Ovary (tissue), 7 donors: ENCODE measurements at regions not wholly inside any gene's neighbourhood (a gene's known extent, or its start where the extent isn't known, plus 50 kb on each side); places are given as distances from the start of the nearest gene placed in this dataset.

ENCODE experiments used
- DNase-seq, 5 donors: peaks; one replicate each; pipeline ENCODE4 v3.0.0-alpha.2; 2019 to 2020
- H3K27ac ChIP-seq, 2 donors: fragments of 200-600 bp; one replicate each; pipeline versions ENCODE4 v1.5.1 to v1.8.0; 2019 to 2022
- H3K27me3 ChIP-seq: fragments of 200-600 bp; one replicate; pipeline ENCODE4 v1.8.0; 2022
- H3K36me3 ChIP-seq: fragments of 200-600 bp; sonication (generic); one replicate; pipeline ENCODE4 v1.5.1; 2019
- H3K4me1 ChIP-seq: one replicate; pipeline ENCODE4 v1.8.1; 2013; ENCODE audit warnings: mild to moderate bottlenecking, moderate library complexity; ENCODE audit not compliant: insufficient read depth
- H3K4me3 ChIP-seq: fragments of 200-600 bp; sonication (generic); one replicate; pipeline ENCODE4 v1.5.1; 2017
- H3K9me3 ChIP-seq, 2 donors: fragments of 200-600 bp in 1 of 2; sonication (generic) in 1 of 2; one replicate each; pipeline versions ENCODE4 v1.5.1 to v1.8.1; 2013 to 2019; ENCODE audit warnings: mild to moderate bottlenecking in 1 of 2, moderate library complexity in 1 of 2
- EP300 ChIP-seq: sonication (generic); formaldehyde crosslinking; IDR thresholded peaks from one replicate; pipeline ENCODE4 v1.6.1; 2017; ENCODE audit warnings: antibody characterized with exemption
- POLR2A ChIP-seq: fragments of 450-650 bp; IDR thresholded peaks from one replicate; pipeline ENCODE4 v1.6.1; 2017; ENCODE audit warnings: antibody characterized with exemption, mild to moderate bottlenecking, moderate library complexity
- WGBS, 3 donors: extraction: QIAGEN DNeasy Blood & Tissue Kit in 1 of 3; methylation state at CpG; one replicate each; pipeline versions ENCODE4 v1.1.5 to v1.1.7; 2013 to 2017; 5-methylcytosine and 5-hydroxymethylcytosine counted together
- intact Hi-C, 4 donors: fragments of 100-400 bp; cut with DNase I; formaldehyde crosslinking; loops; one replicate each; pipeline versions ENCODE4 v1.11.0 to v1.15.1; 2022 to 2023
- TF ChIP-seq, protein P1 (sequence below), 3 donors: fragments of 450-650 bp in 2 of 3; fragments of 200-600 bp in 1 of 3; IDR thresholded peaks; one replicate each; pipeline versions ENCODE4 v1.5.1 to v1.8.0; 2016 to 2022; ENCODE audit warnings: antibody characterized with exemption in 3 of 3, mild to moderate bottlenecking in 1 of 3
- donor health status: DM: no; HTN: no; CAD: no; lungs with moderate emphysema.
- donor health status: DM: no; HTN: no; CAD: no.
- donor health status: Bipolar disorder and iron deficiency.
- donor health status: DM: no; HTN: no; CAD: no.
- donor health status: DM: yes; HTN: yes; CAD: no.

DNA sequence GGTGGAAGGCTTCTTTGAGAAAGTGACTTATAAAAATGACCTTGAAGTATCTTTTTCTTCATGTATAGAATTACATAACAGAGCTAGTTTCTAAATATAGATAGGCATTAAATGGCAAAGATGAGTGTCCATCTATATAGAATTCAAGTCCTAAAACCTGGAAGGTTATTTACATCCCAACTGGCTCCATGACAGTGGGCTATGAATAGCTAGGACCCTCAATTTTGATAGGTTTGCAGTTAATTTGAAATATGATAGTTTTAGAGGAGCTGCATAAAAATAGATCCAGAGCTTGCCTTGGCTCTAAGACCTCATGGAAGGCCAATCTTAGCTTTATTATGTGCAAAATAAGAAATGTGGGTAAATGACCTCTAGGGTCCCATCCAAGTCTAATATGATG is 310.6 kb upstream of the CITED2 start:
- DNase-seq, result no peak
- intact Hi-C loops, result no loop called here
- Histone ChIP-seq H3K4me3 (no peak overlapping the region), H3K27ac (no peak overlapping the region), H3K27me3 (no peaks in the 10 kb centered on the region), H3K9me3 (no peaks in the 10 kb centered on the region), H3K36me3 (no peaks in the 10 kb centered on the region), H3K4me1 (no peaks in the 10 kb centered on the region)
- TF ChIP-seq POLR2A (no peak), EP300 (no peak)

DNA sequence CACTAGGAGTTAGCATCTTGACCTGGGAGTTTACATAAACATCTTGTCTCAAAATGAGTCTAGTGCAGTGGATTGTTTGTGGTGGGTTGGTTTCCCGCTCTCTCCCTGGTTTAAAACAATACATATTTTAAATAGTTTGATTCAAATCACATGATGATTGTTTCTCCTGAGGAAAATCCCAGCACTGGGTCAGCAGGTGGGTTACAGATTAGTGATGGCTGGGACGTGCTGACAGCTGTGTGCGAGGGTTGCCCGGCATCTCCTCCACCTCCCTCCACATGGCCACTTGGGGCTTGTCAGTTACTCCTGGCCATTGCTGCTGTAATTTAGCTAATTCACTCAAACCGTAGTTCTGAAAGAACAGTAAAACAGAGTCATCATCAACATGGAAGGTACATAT is 306.4 kb upstream of the CITED2 start:
- H3K27ac ChIP-seq, result no peak overlapping the region
- intact Hi-C loops, result no loop called here
- WGBS, 3 donors, result 81 to 90% (median 83%) methylated on average over 5 of the region's 5 CpGs
- no peak for DNase-seq
- H3K27me3 ChIP-seq, result no peaks in the 10 kb centered on the region
- TF ChIP-seq, protein P1, sequence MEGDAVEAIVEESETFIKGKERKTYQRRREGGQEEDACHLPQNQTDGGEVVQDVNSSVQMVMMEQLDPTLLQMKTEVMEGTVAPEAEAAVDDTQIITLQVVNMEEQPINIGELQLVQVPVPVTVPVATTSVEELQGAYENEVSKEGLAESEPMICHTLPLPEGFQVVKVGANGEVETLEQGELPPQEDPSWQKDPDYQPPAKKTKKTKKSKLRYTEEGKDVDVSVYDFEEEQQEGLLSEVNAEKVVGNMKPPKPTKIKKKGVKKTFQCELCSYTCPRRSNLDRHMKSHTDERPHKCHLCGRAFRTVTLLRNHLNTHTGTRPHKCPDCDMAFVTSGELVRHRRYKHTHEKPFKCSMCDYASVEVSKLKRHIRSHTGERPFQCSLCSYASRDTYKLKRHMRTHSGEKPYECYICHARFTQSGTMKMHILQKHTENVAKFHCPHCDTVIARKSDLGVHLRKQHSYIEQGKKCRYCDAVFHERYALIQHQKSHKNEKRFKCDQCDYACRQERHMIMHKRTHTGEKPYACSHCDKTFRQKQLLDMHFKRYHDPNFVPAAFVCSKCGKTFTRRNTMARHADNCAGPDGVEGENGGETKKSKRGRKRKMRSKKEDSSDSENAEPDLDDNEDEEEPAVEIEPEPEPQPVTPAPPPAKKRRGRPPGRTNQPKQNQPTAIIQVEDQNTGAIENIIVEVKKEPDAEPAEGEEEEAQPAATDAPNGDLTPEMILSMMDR (IDR thresholded peaks at IDR 0.05), result no peak
- TF ChIP-seq POLR2A, result no peak
- no peak for TF ChIP-seq EP300
- H3K4me1 ChIP-seq, result no peaks in the 10 kb centered on the region
- no peaks in the 10 kb centered on the region for H3K36me3 ChIP-seq
- H3K9me3 ChIP-seq, result no peaks in the 10 kb centered on the region
- H3K4me3 ChIP-seq, result no peak overlapping the region

DNA sequence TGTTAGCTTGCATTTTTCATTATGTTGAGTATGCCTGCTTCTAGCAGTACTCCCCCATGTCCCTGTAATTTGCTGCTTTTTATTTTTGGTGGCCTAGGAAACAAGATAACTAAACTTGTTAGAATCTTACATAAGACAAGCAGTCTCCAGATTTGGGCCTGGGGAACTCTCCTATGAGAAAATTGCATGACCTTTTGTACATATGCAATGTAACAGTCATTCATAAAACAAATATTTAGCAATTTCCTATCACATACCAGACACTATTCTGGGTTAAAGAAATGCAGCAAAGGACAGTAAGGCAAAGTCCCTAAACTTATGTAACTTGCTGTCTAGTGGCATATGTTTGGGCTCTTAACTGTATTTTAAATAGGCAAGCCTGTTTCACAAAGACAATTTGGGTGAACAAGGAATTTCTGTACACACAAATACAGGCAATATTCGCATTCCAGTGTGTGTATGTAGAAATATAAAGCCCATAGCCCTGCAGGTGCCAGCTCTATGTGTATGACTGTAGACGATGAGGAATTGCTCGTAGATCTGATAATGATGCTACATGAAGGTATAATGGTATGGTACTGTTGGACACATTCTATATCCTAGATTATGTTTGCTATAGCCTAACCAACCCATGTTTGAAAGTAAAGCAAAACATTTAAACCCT is 305.2 kb upstream of the CITED2 start:
- no peak for DNase-seq
- TF ChIP-seq POLR2A (no peak), EP300 (no peak)
- TF ChIP-seq, protein P1 (IDR thresholded peaks at IDR 0.05), result no peak
- no peak overlapping the region for H3K4me3 ChIP-seq
- no peaks in the 10 kb centered on the region for H3K36me3 ChIP-seq
- 87 to 92% (median 91%) methylated on average over 3 of the region's 3 CpGs for WGBS, 3 donors
- no peaks in the 10 kb centered on the region for H3K27me3 ChIP-seq
- H3K4me1 ChIP-seq, result no peaks in the 10 kb centered on the region
- H3K9me3 ChIP-seq, result no peaks in the 10 kb centered on the region
- no peak overlapping the region for H3K27ac ChIP-seq
- intact Hi-C loops, result no loop called here

DNA sequence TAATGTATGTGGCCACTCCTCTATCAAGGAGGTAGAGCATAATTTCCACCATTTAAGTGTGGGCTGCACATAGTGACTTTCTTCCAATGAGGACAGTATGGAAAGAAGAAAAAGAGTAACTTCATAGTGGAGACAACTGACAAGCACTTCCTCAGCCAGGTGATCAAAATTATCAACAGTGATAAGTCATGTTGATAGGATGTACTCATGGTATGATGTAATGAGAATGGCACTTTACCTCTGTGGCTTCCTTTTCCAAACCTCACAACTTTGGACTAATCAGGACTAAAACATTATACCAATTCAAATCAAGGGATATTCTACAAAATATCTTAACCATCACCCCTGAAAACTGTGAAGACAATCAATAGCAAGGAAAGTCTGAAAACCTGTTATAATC is 302.3 kb upstream of the CITED2 start:
- TF ChIP-seq EP300, result no peak
- TF ChIP-seq, protein P1 (IDR thresholded peaks at IDR 0.05), result no peak
- TF ChIP-seq POLR2A, result no peak
- intact Hi-C loops, result no loop called here

DNA sequence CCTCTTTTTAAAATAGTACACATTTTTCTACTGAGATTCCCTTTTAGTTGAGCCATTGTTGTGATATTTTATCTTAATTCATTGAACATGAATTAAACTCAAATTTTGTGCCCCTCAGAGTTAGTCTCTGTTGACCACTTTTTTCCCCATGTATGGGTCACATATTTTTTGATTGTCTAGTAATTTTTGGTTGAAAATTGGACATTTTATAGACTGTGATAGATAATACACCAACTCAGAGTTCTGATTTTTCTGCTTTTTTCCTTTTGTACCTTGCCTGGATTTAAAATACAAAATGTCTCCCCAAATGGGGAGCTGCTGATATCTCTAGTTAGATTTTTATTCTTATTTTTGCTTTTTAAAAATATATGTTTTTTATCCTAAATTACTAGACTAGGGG is 291.8 kb upstream of the CITED2 start:
- DNase-seq, result no peak
- intact Hi-C loops, result no loop called here
- no peak overlapping the region for H3K4me3 ChIP-seq
- H3K27ac ChIP-seq, result no peak overlapping the region
- H3K4me1 ChIP-seq, result no peaks in the 10 kb centered on the region
- no peaks in the 10 kb centered on the region for H3K36me3 ChIP-seq
- no peak for TF ChIP-seq POLR2A
- TF ChIP-seq, protein P1 (IDR thresholded peaks at IDR 0.05), result no peak
- no peak for TF ChIP-seq EP300
- H3K27me3 ChIP-seq, result no peaks in the 10 kb centered on the region
- no peaks in the 10 kb centered on the region for H3K9me3 ChIP-seq

More for the DNA sequence above, 302.3 kb upstream of the CITED2 start:
- H3K27me3 ChIP-seq, result no peaks in the 10 kb centered on the region
- no peak overlapping the region for H3K27ac ChIP-seq
- H3K4me1 ChIP-seq, result no peaks in the 10 kb centered on the region
- no peaks in the 10 kb centered on the region for H3K9me3 ChIP-seq
- no peaks in the 10 kb centered on the region for H3K36me3 ChIP-seq
- DNase-seq, result no peak
- no peak overlapping the region for H3K4me3 ChIP-seq
